GM12864 (cell line): ENCODE measurements at regions not wholly inside any gene's neighbourhood (a gene's known extent, or its start where the extent isn't known, plus 50 kb on each side); places are given as distances from the start of the nearest gene placed in this dataset.

Experiments used
- DNase-seq: peaks from one replicate; pipeline ENCODE4 v3.0.0-alpha.2; 2011; ENCODE audit warnings: low read depth
- H3K4me3 ChIP-seq: 2 replicates; pipeline ENCODE4 v1.5.1; 2011; ENCODE audit warnings: mild to moderate bottlenecking, low read depth, low read length, control low read depth
- TF ChIP-seq, protein P1 (sequence below): IDR thresholded peaks from 2 replicates; pipeline ENCODE4 v1.5.1; 2011; ENCODE audit warnings: low read depth, mild to moderate bottlenecking, moderate library complexity, low read length, control low read depth, inconsistent platforms; ENCODE audit errors: missing control alignments

DNA sequence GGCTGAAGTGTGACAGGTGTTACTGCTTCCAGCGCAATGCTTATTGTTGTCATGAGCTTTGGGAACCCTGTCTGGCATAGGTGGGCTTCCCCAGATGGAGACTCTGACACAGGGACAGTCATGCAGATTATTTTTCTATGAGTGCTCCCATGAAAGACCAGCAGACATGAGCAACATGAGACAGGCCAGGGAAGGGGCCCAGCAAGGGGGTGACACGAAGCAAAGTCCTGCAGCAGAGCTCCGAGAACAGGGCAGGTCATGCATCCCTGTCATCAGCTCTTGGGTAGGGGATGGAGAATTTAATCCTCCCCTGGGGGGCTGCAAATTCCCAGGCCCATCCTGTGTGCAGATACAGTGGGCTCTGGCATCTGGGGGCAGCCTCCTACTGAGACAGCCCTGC is 77.4 kb downstream of the CTAGE1 start:
- DNase-seq = no peak
- no peak overlapping the region for H3K4me3 ChIP-seq
- TF ChIP-seq, protein P1, sequence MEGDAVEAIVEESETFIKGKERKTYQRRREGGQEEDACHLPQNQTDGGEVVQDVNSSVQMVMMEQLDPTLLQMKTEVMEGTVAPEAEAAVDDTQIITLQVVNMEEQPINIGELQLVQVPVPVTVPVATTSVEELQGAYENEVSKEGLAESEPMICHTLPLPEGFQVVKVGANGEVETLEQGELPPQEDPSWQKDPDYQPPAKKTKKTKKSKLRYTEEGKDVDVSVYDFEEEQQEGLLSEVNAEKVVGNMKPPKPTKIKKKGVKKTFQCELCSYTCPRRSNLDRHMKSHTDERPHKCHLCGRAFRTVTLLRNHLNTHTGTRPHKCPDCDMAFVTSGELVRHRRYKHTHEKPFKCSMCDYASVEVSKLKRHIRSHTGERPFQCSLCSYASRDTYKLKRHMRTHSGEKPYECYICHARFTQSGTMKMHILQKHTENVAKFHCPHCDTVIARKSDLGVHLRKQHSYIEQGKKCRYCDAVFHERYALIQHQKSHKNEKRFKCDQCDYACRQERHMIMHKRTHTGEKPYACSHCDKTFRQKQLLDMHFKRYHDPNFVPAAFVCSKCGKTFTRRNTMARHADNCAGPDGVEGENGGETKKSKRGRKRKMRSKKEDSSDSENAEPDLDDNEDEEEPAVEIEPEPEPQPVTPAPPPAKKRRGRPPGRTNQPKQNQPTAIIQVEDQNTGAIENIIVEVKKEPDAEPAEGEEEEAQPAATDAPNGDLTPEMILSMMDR = no peak

DNA sequence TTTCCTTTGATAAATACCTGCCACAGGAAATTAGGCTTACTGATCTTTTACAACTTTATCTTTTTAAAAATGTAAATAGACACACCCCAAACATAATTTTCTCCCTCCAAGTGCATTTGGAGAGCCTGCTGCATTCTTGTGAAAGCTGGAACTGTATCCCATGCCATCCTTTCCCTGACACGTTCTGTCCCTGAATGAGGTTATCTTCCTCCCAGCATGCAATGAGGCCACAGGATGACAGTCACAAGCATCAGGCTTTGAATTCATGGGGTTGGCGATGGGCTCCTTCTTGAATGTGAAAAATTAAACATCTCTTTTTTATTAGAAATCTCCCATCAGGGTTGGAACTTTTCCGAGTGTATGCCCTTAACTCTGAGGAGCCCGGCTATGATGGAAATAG is 77.8 kb downstream of the CTAGE1 start:
- no peak overlapping the region for H3K4me3 ChIP-seq
- TF ChIP-seq, protein P1 = no peak

DNA sequence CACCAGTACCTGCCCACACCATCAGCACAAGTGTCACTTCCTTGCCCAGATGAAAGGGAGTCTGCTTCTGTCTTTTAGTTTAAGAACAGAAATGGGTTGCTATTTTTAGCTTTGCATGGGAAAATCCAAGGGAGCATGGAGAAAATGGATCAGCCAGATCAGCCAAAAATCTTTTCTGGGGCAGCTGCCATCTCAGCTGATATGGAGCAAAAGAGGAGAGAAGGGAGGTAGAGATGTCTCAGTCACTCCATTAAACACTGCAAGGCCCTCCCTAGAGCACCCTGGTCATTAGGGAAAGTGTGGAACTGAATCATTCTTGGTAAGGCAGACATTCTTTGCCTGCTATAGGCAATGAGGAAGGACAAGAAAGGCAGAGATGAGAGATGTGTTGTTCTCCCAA is 79.9 kb downstream of the CTAGE1 start:
- H3K4me3 ChIP-seq = no peak overlapping the region
- DNase-seq = no peak
- TF ChIP-seq, protein P1 = no peak

More for the DNA sequence above, 77.8 kb downstream of the CTAGE1 start:
- DNase-seq = no peak

DNA sequence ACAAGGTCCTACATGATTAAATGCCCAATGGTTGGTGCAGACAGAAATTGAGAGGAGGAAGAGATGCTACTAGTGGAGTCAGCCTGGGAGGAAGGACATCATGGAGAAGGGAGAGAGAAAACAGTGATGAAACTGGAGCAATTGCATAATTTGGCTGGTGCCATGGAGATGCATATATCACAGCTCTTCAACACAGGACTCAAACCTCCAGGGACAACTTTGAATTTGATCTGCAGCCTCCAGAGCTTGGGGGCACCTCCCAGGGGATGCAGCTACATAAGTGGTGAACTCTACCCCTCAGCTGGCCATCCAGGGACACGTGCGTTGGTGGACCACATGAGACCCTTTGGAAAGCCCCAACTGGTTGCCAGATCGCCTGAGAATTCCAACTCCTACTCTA is 80.4 kb downstream of the CTAGE1 start:
- no peak for DNase-seq
- TF ChIP-seq, protein P1 = no peak
- no peak overlapping the region for H3K4me3 ChIP-seq

DNA sequence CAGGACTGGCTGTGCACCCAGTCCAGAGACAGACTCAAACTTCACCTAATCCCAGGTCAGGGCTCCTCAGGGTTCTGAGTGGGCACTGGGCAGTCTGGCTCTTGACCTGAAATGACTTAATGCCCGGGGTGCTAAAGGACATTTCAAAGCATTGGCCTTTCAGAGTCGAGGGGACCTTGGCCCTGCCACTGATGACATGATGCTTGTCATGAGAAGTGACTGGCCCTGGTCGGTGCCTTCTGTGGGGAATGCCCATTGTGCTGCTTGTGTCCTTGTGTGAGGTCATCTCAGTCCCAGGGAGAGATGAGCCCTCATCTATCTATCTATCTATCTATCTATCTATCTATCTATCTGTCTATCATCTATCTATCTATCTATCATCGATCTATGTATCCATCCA is 81.3 kb downstream of the CTAGE1 start:
- H3K4me3 ChIP-seq = no peak overlapping the region
- TF ChIP-seq, protein P1 = no peak
- DNase-seq = no peak

DNA sequence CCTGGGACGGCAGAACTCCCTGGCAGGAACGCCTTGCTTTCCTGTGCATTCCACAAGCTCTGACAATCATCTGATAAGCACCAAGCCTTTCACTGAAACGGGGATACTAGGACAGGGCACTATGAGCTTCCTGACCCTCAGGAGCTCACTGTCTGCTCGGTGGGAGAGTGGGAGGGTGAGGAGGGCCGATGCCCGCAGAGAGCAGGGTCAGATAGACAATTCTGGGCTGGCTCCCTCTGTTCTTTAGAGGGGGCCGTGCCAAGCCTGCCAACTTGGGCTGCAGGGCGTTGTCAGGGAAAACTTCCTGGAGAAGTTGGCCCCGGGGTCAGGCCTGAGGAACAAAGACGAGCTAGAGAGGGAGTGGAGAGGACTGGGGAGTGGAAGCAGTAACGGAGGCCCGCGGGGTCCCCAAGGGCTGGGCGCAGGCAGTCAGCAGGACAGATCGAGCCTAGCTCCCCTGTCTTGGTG is 82.0 kb downstream of the CTAGE1 start:
- no peak overlapping the region for H3K4me3 ChIP-seq
- DNase-seq = no peak
- TF ChIP-seq, protein P1 = no peak

DNA sequence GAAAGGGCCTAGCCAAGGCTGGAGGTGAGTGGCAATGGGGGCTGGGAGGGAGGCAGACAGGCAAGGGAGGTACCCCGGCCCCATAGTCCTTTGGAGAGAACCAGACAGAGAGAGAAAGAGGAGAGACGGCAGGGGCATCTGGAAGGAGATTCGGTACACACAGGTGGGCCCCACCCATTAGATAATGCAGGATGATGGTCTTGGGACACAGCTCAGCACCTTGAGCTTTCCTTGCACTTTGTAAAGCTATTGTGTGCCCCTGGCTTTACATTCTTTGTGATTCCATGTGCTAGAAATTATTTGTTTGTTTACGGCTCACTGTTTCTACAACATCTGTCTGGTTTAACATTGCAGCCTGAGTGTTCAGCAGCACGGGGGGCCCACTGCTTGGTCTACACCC is 83.1 kb downstream of the CTAGE1 start:
- TF ChIP-seq, protein P1 = no peak
- no peak overlapping the region for H3K4me3 ChIP-seq
- DNase-seq = no peak
